GM19452 (cell line): ENCODE measurements at regions not wholly inside any gene's neighbourhood (a gene's known extent, or its start where the extent isn't known, plus 50 kb on each side); places are given as distances from the start of the nearest gene placed in this dataset.

Experiments
- ATAC-seq: cut with Tn5 transposase; IDR thresholded peaks from one replicate; pipeline ENCODE4 v1.9.1; 2021; ENCODE audit not compliant: unreplicated experiment

GRCh38 chr6:134469702-134470456 lies 152.0 kb upstream of the SGK1 start:
- no peak for ATAC-seq

DNA sequence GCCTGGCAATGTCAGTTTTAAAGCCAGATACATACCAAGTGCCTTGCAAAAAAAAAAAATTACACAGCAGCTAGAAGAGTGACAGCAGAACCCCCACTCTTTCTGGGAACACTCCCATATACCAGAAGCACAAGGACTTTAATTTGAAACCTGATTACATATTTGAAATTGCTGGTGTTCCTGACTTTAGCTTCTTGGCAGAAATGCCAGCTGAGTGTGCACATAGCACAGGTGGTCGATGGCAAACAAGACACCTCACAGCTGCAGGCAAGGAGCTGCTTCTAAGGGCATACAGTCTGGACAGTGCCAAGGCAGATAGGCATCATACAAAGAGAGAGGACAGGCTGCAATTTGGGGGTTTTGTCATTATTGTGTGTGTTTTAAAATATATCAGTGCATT lies 150.7 kb upstream of the SGK1 start:
- ATAC-seq, result no peak

DNA sequence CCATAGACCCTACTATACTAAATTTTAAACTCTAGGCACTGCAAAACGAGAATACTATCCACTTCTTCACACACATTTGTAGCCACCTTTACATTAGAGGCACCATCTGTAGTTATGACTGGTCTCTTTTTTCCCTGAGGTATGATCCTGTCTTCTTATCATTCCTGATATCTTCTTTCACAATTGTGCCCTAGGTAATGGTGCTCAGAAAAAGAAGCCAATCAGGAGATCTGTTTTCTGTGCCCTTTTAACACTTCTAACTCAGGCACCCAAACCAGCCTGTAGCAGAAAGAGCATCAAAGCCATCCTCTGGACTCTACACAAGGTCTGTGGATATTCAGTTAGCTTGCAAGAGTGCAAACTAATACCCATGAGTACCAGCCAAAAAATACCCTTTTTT lies 149.7 kb upstream of the SGK1 start:
- ATAC-seq, result no peak

- no peak for ATAC-seq
Measured at GRCh38 chr6:134466771-134467525, 149.0 kb upstream of the SGK1 start.

- ATAC-seq, result no peak
Measured at GRCh38 chr6:134464690-134465411, 146.9 kb upstream of the SGK1 start.

- ATAC-seq, result no peak
Measured at GRCh38 chr6:134458857-134459657, 141.1 kb upstream of the SGK1 start.

DNA sequence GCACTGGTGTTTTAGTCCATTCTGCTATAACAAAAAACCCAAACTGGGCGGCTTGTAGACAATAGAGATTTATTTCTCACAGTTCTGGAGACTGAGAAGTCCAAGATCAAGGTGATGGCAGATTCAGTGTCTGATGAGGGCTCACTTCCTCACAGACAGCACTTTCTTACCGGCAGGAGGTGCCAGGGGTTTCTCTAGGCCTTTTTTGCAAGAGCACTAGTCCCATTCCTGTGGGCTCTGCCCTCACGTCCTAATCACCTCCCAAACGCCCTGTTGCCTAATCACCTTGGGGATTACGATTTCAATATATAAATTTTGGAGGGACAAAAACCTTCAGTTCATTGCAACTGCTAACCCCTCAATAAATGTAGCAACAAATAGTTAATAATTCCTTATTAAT lies 140.0 kb upstream of the SGK1 start:
- no peak for ATAC-seq

- ATAC-seq, result no peak
Measured at GRCh38 chr6:134456226-134456625, 138.3 kb upstream of the SGK1 start.

DNA sequence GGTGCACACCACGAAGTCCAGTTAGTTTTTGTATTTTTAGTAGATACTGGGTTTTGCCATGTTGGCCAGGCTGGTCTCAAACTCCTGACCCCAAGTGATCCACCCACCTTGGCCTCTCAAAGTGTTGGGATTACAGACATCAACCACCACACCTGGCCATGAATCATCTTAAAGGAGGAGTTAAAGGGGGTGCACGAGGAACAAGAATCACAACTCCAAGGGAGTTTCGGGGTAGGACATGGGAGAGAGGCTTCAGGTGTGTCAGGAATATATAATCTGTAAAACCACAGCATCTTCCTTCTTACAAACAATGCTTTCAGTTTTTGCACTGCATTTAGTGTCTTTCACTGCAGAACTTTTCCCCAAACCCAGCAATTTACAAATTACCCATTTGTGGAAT lies 137.4 kb upstream of the SGK1 start:
- no peak for ATAC-seq

- no peak for ATAC-seq
Measured at GRCh38 chr6:134454794-134455193, 136.9 kb upstream of the SGK1 start.

GRCh38 chr6:134453792-134454510 lies 136.0 kb upstream of the SGK1 start:
- no peak for ATAC-seq

DNA sequence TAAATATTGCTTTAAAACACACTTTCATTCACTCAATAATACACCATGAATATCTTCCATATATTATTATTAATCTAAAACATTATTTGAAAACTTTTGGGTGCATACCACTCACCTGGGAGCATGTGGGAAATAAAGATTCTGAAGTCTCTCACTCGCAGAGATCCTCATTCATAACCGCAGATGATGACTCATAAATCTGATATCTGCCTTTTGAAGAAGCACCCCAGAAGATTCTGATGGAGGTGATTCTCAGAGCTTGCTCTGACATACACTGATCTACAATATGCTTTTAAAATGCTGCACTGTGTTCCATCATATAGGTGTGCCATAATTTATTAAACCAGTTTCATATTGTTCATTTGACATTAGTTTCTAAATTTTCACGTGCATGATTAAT lies 135.0 kb upstream of the SGK1 start:
- ATAC-seq, result no peak

GRCh38 chr6:134451529-134451928 lies 133.6 kb upstream of the SGK1 start:
- no peak for ATAC-seq

GRCh38 chr6:134449781-134450180 lies 131.9 kb upstream of the SGK1 start:
- no peak for ATAC-seq

DNA sequence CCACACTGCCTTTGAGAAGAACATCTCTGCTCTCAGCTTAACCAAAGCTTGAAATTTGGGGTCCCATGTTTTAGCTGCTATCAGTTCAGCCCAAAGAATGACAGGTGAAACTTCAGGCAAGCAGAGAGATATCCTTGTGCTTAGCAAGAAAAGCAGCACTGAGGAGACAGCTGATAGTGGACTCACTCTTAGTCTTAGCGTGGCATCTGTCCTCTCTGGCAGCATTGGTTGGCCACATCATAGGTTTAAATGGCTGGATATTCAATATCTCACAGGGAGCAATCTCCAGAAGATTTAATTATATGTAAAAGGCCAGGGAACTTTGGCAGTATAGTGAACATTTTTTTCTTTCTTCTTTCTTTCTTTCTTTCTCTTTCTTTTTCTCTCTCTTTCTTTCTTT lies 131.1 kb upstream of the SGK1 start:
- ATAC-seq, result no peak

DNA sequence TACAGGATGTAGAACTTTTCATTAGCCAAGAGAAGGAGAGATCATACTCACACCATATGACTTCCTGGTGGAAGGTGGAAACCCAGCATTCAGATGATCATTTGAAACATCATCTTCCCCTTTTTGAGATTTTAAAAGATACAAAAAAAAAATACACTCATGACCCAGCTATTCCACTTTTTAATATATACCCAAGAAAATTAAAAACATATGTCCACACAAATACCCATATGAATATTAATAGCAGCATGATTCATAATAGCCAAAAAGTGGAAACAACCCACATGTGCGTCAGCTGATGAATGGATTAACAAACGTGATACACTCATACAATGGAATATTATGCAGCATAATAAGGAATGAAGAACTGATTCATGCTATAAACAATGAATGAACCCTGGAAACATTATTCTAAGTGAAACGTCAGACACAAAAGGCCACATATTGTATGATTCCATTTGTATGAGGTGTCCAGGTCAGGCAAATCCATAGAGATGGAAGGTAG lies 130.0 kb upstream of the SGK1 start:
- no peak for ATAC-seq

- no peak for ATAC-seq
Measured at GRCh38 chr6:134447423-134447822, 129.5 kb upstream of the SGK1 start.

- no peak for ATAC-seq
Measured at GRCh38 chr6:134446896-134447295, 129.0 kb upstream of the SGK1 start.

DNA sequence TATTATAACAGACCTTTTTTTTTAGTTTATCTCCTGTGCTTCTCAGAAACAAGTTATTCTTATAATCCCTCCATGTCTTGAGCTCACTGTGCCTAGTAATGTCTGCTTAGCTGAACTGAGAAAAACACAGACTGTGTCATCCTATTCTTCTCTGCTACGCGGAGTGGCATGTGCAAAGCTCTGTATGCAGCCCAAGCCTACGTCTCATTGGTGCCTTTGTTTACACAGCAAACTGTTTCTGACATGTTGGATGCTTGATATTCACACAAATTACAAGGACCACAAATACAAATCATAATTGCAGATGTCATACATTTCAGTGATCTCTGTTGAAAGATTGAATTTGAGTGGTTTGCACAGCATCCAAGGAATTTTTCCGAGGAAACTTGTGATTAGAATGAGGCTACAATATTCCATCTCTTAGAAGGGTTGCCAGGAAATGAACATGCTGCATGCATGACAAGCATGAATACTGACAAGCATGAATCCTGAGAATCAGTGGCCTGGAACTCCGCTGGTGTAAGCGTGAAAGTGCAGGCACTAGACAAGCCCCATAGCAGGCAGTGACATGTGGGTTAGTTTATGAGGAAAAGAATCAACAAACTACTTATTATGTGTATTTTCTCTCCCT lies 128.4 kb upstream of the SGK1 start:
- no peak for ATAC-seq

DNA sequence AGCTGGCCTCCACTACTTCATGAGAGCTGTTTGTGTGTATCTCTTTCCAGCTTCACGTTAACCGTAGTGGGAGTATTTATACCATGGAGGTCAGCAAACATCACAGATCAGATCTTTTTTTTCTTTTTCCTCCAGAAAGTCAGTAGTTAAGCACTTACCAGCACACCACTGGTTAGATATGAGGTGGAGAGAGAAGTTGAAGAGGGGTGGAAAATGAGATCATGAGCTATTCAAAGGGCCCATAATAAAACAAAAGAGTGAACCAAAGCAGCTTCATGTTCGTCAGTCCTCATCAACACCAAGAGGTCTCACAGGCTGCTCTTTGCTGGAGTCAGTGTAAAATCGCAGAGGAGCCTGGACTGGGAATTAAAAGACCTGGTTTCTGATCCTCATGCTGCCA lies 125.1 kb upstream of the SGK1 start:
- ATAC-seq, result no peak
